Vagina (tissue), 2 donors: ENCODE measurements at regions not wholly inside any gene's neighbourhood (a gene's known extent, or its start where the extent isn't known, plus 50 kb on each side); places are given as distances from the start of the nearest gene placed in this dataset.

Source experiments
- DNase-seq, 2 donors: peaks; one replicate each; pipeline ENCODE4 v3.0.0-alpha.2; 2017; ENCODE audit errors: extremely low spot score in 2 of 2
- H3K27ac ChIP-seq: fragments of 200-600 bp; sonication (generic); one replicate; pipeline ENCODE4 v1.5.1; 2019
- H3K27me3 ChIP-seq: fragments of 200-600 bp; sonication (generic); one replicate; pipeline ENCODE4 v1.5.1; 2019
- H3K36me3 ChIP-seq, 2 donors: fragments of 200-600 bp; sonication (generic); one replicate each; pipeline ENCODE4 v1.5.1; 2017 to 2019
- H3K4me1 ChIP-seq: fragments of 200-600 bp; sonication (generic); one replicate; pipeline ENCODE4 v1.5.1; 2019
- H3K4me3 ChIP-seq, 2 donors: fragments of 200-600 bp; sonication (generic); 1 replicate in 1 of 2; 2 replicates in 1 of 2; pipeline ENCODE4 v1.5.1; 2016 to 2019
- H3K9me3 ChIP-seq: fragments of 200-600 bp; sonication (generic); one replicate; pipeline ENCODE4 v1.5.1; 2019
- POLR2A ChIP-seq, 2 donors: fragments of 450-650 bp; IDR thresholded peaks; one replicate each; pipeline ENCODE4 v1.6.1; 2017; ENCODE audit warnings: antibody characterized with exemption in 2 of 2, mild to moderate bottlenecking in 2 of 2, moderate library complexity in 2 of 2
- POLR2AphosphoS5 ChIP-seq, 2 donors: sonication (generic); formaldehyde crosslinking; IDR thresholded peaks; one replicate each; pipeline ENCODE4 v1.9.0; 2017; ENCODE audit warnings: antibody characterized with exemption in 2 of 2, mild to moderate bottlenecking in 2 of 2, low read depth in 1 of 2; ENCODE audit not compliant: insufficient read depth in 1 of 2
- intact Hi-C: fragments of 100-400 bp; cut with DNase I; formaldehyde crosslinking; loops from one replicate; pipeline ENCODE4 v1.15.1; 2023
- TF ChIP-seq, protein P1 (sequence below), 3 experiments: fragments of 450-650 bp in 2 of 3; fragments of 200-600 bp in 1 of 3; sonication (generic) in 1 of 3; IDR thresholded peaks; one replicate each; pipeline ENCODE4 v1.5.1; 2017 to 2019; ENCODE audit warnings: antibody characterized with exemption in 3 of 3, mild to moderate bottlenecking in 2 of 3, moderate library complexity in 2 of 3

DNA sequence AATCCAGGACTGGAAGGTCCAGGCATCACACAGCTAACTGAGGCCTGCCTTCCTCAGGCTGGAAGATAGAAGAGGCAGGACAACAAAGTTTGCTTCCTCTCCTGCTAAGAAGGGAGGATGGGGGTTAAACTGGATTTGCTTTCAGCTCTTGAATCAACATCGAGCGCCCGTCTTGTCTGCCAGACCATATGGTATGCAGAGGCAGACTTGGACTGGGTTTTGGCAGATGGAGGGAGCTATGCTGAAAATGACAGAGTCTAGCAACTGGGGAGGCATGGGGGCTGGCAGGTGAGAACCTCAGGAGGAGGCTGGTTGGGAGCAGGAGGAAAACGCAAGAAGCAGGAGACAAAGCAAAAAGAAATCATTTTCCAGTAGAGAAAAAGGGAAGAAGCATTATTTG lies 289.5 kb upstream of the IL12B start:
- Histone ChIP-seq H3K36me3 (no peaks in the 10 kb centered on the region), H3K4me1 (no peaks in the 10 kb centered on the region), H3K27me3 (no peaks in the 10 kb centered on the region), H3K27ac (no peak overlapping the region), H3K9me3 (no peaks in the 10 kb centered on the region), H3K4me3 (no peak overlapping the region)
- no peak for DNase-seq
- TF ChIP-seq POLR2A (IDR thresholded peaks at IDR 0.05) (no peak), POLR2AphosphoS5 (IDR thresholded peaks at IDR 0.05; ENCODE audit: insufficient read depth in 1 of 2, low read depth in 1 of 2) (no peak)
- TF ChIP-seq, protein P1, sequence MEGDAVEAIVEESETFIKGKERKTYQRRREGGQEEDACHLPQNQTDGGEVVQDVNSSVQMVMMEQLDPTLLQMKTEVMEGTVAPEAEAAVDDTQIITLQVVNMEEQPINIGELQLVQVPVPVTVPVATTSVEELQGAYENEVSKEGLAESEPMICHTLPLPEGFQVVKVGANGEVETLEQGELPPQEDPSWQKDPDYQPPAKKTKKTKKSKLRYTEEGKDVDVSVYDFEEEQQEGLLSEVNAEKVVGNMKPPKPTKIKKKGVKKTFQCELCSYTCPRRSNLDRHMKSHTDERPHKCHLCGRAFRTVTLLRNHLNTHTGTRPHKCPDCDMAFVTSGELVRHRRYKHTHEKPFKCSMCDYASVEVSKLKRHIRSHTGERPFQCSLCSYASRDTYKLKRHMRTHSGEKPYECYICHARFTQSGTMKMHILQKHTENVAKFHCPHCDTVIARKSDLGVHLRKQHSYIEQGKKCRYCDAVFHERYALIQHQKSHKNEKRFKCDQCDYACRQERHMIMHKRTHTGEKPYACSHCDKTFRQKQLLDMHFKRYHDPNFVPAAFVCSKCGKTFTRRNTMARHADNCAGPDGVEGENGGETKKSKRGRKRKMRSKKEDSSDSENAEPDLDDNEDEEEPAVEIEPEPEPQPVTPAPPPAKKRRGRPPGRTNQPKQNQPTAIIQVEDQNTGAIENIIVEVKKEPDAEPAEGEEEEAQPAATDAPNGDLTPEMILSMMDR (IDR thresholded peaks at IDR 0.05) = no peak
- intact Hi-C loops = no loop called here

DNA sequence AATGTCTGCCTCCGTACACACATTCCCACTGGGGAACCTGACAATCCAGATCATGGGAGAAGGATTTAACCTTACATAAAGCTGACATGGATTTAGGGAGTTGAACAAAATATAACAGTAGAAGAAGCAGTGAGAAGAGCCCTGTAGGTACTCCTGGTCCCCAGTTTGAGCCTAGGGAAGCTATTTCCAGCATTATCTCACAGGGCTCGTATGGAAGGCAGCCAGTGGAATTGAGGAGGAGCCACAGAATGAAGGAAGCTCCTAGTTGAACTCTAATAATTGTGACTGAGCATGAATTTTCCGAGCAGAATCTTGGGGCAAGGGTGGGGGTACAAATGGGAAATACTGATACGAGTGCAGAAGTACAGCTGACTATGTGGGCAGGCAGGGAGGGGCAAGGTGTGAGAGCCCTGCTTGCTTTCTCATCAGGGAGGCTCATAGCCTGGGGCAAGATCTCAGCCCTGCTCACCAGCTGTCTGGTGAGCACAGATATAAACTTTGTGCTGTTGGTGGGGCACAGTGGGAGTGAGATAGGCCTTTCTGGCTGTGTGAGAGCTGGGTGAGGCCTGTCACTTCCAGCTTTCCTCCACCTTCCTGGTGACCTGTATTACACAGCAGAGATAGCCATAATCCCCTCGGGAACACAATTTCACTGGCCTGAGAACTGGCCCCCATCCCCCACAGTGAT lies 290.7 kb upstream of the IL12B start:
- DNase-seq = no peak
- no peaks in the 10 kb centered on the region for H3K36me3 ChIP-seq

DNA sequence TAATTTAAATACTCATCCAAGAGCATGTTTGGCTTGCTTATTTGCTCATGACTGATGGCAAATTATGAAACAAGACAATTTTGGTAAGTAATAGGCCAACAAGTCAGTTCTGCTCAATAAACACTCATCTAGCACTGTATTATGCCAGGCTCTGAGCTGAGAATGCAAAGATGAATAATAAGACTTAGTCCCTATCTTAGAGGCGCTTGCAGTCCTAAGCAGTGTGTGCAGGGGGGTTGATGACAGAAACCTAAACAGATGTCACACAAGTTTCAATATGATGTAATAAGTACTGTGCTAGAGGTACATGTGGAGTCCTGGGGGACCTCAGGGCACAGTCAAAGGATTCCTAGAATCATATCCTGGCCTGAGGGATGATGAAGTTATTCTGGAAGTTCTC lies 287.6 kb upstream of the ADRA1B start:
- Histone ChIP-seq H3K27me3 (no peaks in the 10 kb centered on the region), H3K9me3 (no peaks in the 10 kb centered on the region), H3K27ac (no peak overlapping the region), H3K36me3 (no peaks in the 10 kb centered on the region), H3K4me3 (no peak overlapping the region), H3K4me1 (no peaks in the 10 kb centered on the region)
- intact Hi-C loops = no loop called here
- no peak for DNase-seq
- TF ChIP-seq POLR2A (IDR thresholded peaks at IDR 0.05) (no peak), POLR2AphosphoS5 (IDR thresholded peaks at IDR 0.05; ENCODE audit: insufficient read depth in 1 of 2, low read depth in 1 of 2) (no peak)
- TF ChIP-seq, protein P1 (IDR thresholded peaks at IDR 0.05) = no peak

More for the DNA sequence above, 290.7 kb upstream of the IL12B start:
- TF ChIP-seq POLR2A (IDR thresholded peaks at IDR 0.05) (no peak), POLR2AphosphoS5 (IDR thresholded peaks at IDR 0.05; ENCODE audit: insufficient read depth in 1 of 2, low read depth in 1 of 2) (no peak)
- TF ChIP-seq, protein P1 (IDR thresholded peaks at IDR 0.05) = no peak
- intact Hi-C loops = no loop called here
- Histone ChIP-seq H3K4me1 (no peaks in the 10 kb centered on the region), H3K27me3 (no peaks in the 10 kb centered on the region), H3K9me3 (no peaks in the 10 kb centered on the region), H3K4me3 (no peak overlapping the region), H3K27ac (no peak overlapping the region)

DNA sequence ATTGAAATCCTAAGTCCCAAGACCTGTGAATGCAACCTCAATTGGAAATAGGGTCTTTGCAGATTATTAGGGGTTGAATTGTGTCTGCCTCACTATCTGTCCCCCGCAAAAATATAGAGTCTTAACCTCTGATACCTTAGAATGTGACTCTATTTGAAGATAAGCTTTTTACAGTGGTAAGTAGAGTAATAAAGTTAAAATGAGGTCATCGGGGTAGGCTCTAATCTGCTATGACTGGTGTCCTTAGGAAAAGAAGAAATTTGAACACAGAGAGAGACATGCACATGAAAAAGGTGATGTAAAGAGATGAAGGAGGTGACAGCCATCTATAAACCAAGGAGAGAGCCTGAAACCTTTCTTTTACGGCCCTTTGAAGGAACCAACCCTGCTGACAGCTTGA lies 287.1 kb upstream of the ADRA1B start:
- no peak overlapping the region for H3K27ac ChIP-seq
- intact Hi-C loops = no loop called here
- no peaks in the 10 kb centered on the region for H3K27me3 ChIP-seq
- no peak for DNase-seq
- TF ChIP-seq, protein P1 (IDR thresholded peaks at IDR 0.05) = no peak
- H3K9me3 ChIP-seq = no peaks in the 10 kb centered on the region
- no peaks in the 10 kb centered on the region for H3K36me3 ChIP-seq
- H3K4me1 ChIP-seq = no peaks in the 10 kb centered on the region
- no peak overlapping the region for H3K4me3 ChIP-seq

DNA sequence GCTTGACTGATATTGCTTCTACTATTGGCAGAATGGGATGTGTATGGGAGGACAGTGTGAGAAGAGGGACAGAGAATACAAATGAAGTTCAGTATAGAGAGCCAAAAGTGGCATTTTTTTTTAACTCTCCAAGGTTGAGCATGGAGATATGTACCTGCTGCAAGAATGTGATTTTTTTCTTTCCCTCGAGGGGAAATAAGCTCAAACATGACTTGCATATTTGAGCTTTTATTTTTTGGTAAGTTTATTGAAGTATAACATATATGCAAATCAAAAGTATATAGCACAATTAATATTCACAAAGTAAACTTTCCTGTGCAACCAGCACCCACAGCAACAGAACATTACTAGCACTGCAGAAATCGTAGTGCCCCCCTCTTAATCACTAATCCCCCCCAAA lies 285.7 kb upstream of the ADRA1B start:
- Histone ChIP-seq H3K4me1 (no peaks in the 10 kb centered on the region), H3K4me3 (no peak overlapping the region), H3K27me3 (no peaks in the 10 kb centered on the region), H3K27ac (no peak overlapping the region), H3K9me3 (no peaks in the 10 kb centered on the region), H3K36me3 (no peaks in the 10 kb centered on the region)
- no peak for DNase-seq
- TF ChIP-seq, protein P1 (IDR thresholded peaks at IDR 0.05) = no peak
- TF ChIP-seq POLR2A (IDR thresholded peaks at IDR 0.05) = no peak
- no peak for TF ChIP-seq POLR2AphosphoS5 (IDR thresholded peaks at IDR 0.05; ENCODE audit: insufficient read depth in 1 of 2, low read depth in 1 of 2)
- intact Hi-C loops = no loop called here
